GM19455 (cell line): ENCODE measurements at regions not wholly inside any gene's neighbourhood (a gene's known extent, or its start where the extent isn't known, plus 50 kb on each side); places are given as distances from the start of the nearest gene placed in this dataset.
"Not testable (repeated sequence)": the region's sequence is repeated elsewhere in the genome, so short reads cannot be mapped to it uniquely, and the experiment has no call there.

Source experiments
- ATAC-seq: cut with Tn5 transposase; IDR thresholded peaks from one replicate; pipeline ENCODE4 v1.9.1; 2021; ENCODE audit not compliant: unreplicated experiment

DNA sequence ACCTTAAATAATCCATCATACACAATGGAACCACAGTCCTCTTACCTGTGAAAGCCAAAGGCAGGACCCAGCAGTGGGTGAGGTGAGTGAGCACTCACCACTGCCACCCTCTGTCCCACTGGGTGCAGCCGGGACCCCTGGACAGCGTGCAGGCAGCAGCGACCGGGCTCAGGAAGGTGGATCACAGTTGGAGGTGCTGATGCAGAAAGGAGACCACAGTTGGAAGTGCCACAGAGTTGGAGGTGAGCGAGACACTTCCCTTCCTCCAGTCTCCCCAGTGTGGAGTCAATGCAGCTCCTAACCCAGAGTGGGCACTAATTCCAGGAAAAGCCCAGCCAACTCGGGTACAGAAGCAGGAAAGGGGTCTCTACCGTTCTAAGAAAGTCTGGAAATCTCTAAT lies 323.0 kb downstream of the KLF13 start:
- not testable (repeated sequence) for ATAC-seq

GRCh38 chr15:31650055-31650701 lies 323.5 kb downstream of the KLF13 start:
- ATAC-seq = not testable (repeated sequence)

DNA sequence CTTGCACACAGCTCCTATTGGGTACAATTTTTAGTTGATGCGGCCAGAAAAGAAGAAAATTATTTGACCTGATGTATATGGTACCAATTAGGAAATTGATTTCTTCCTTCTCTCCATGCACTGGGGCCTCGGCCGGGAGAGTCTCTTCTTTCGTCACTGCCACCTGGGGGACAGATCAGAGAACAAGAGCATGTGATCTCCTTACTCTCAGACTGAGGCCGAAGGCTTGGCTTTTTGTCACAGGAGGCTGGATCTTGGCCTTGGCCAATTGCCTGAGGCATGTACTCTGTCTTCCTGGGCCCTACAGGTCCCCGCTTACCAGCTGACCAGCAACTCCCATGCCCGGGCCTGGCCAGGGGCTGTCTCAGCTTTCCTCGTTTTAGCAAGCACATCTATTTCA lies 330.3 kb downstream of the KLF13 start:
- ATAC-seq = not testable (repeated sequence)

GRCh38 chr15:31660816-31661215 lies 334.2 kb downstream of the KLF13 start:
- ATAC-seq = no peak

- not testable (repeated sequence) for ATAC-seq
Observed at GRCh38 chr15:31665732-31666131, 339.1 kb downstream of the KLF13 start.

DNA sequence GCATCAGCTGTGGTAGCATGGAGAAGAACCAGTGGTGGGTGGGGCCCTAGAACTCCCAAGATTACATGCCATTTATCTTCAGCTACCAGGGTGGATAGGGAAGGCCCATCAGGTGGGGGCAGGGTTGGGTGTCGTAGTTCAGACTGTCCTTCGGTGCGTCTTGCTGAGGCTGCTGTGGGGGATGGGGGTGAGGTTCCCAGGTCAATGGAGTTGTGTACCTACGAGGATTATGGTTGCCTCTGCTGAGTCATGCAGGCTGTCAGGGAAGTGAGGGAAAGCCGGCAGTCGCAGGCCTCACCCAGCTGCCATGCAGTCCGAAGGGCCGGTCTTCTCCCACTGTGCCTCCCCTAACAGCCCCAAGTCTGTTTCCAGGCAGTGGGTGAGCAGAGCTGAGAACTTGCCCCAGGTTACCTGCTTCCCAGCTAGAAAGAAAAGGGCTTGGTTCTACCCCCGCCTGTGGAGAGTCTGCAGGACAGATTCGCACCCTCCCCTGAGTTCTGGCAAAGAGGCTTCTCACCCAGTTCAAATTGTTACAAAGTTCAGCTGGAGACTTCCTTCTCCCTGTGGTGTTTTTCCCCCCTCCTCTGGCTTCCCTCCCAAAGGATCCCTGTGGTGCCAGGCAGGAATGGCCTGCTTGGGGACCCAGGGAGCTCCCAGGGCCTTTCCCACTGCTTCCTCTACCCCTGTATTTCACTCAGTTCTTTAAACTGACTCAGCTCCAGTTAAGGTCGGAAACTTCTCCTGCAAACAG lies 342.7 kb downstream of the KLF13 start:
- not testable (repeated sequence) for ATAC-seq

GRCh38 chr15:31673263-31673662 lies 346.6 kb downstream of the KLF13 start:
- ATAC-seq = not testable (repeated sequence)

DNA sequence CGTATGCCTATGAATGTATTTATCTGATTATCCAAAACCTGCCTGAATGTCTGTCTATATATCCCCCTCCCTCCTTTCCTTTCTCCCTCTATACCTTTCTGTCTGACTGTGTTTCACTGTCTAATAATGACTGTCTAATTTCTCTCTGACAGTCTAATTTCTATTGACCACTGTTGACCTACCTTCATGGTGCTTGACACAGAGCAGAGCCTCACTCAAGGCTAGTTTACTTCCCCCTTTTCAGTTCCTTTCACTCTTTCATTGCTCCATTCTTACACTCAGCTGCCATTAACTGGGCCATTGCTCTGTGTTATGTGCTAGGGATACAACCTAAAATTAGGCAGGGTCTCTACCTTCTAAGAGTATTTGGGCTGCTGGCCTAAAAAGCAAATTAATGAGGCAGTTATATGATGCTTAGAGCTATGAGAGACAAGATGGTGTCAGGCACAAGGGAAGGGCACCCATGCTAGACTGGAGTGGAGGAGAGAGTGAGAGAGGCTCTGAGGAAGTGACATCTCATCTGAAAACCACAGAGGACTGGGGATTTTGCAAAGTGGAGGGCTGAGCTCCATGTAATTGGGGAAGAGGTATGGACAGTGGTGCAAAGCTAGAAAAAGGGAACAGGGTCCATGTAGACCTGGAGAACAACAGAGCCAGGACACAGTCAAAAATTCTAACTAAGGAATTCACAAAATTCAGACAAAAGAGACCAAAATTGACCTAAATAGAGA lies 348.6 kb upstream of the CHRNA7 start:
- ATAC-seq = not testable (repeated sequence)

- not testable (repeated sequence) for ATAC-seq
Observed at GRCh38 chr15:31687088-31687487, 343.2 kb upstream of the CHRNA7 start.

GRCh38 chr15:31696509-31696908 lies 333.8 kb upstream of the CHRNA7 start:
- ATAC-seq = not testable (repeated sequence)

DNA sequence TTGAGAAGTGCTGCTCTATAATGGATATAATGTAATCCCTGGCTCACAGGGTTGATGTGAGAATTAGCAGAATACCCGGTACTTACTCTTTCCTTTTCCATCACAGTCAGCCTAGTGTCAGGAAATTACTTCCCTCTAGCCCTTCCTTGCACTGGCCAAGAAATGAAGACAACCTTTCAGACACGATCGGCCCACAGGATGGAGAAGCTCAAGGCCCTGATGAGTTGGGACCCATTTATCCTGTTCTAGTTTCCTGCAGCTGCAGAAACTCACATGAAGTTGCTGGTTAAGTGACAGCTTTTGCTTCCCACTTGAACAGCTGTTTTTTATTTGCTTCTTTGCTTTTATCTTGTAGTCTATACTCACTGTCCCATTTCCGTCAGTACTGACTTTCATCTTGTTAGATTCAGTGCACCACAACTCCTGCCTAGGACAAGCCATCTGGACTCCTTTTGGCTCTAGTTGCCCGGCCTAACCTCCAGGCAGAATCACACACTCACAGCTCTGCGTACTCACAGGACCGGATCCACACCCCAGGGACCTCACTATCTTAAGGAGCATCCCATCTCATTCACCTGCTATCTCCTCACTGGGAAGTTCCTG lies 325.1 kb upstream of the CHRNA7 start:
- not testable (repeated sequence) for ATAC-seq

- ATAC-seq = peak; percentile 73
Observed at GRCh38 chr15:31707944-31708702, 322.2 kb upstream of the CHRNA7 start.

DNA sequence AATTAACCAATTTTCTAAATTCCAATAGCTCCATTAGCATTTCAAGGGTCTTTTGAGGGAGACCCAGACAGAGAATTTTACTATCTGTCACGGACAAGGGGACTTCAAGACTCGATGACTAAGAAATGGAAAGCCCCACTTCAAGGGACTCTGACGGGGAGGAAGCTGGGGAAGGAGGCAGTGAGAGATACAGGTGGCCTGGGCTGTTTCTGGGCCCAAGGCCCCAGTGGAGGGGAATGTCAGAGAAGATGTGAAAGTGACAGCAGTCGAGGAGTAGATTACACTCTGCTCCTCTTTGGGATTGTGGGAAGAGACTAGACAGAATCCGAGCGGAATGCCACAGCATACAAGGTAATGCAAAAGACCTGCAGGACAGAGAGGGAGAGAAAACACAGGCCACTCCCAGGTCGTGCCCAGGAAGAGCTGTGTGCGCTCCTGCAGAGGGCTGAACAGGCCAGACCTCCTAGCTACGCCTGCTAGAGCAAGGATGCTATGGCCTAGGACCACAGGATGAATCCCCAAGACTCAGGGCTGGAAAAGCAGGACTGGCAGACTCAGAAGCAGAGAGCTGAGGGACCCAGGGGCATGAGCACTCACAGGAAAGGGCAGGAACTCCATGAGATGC lies 321.5 kb upstream of the CHRNA7 start:
- ATAC-seq = peak; percentile 67

DNA sequence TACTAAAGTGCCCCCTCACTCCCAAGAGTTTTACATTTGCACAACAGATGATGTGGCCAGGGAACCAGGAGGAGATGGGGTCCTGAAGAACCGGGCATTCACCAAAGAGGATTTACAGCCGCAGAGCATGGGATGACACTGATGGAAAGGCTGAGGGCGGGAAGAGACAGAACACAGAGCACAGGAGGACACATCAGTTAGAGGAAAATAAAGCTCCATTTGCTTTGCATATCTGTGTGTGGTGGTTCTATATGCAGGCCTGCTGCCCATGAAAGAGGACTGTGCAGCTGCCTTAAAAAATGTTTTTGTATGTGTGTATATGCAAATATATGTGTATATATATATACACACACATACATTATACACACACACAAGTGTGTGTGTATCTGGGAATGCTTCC lies 320.8 kb upstream of the CHRNA7 start:
- not testable (repeated sequence) for ATAC-seq

GRCh38 chr15:31710806-31711205 lies 319.5 kb upstream of the CHRNA7 start:
- not testable (repeated sequence) for ATAC-seq

- not testable (repeated sequence) for ATAC-seq
Observed at GRCh38 chr15:31715208-31715607, 315.1 kb upstream of the CHRNA7 start.

- ATAC-seq = not testable (repeated sequence)
Observed at GRCh38 chr15:31718625-31719024, 311.7 kb upstream of the CHRNA7 start.

DNA sequence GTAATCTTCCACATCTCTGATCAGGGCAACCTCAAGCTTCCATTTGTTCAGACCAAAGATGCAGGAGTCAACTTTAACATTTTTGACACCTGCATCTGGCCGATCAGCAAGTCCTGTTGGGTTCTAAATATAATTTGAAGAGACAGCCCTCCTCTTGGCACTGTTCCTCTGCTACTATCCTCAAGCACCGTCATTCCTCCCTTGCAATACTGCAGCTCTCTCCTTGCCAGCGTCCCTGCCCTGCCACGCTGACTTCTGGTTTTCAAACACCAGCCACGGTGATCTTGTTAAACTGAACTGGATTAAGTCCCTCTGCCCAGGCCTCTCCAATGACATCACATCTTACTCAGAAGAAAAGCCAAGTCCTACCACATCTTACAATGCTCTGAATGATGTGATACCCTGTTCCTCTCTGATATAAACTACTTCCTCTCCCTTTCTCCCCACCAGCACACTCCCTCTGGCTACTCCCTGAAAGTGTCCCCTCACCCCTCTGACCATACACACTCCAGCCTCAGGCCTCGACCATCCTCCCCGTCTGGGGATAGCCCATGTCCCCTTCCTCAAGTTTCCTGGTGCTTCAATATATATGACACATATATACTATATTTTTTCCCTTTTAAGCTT lies 310.8 kb upstream of the CHRNA7 start:
- not testable (repeated sequence) for ATAC-seq

- not testable (repeated sequence) for ATAC-seq
Observed at GRCh38 chr15:31723019-31723418, 307.3 kb upstream of the CHRNA7 start.

DNA sequence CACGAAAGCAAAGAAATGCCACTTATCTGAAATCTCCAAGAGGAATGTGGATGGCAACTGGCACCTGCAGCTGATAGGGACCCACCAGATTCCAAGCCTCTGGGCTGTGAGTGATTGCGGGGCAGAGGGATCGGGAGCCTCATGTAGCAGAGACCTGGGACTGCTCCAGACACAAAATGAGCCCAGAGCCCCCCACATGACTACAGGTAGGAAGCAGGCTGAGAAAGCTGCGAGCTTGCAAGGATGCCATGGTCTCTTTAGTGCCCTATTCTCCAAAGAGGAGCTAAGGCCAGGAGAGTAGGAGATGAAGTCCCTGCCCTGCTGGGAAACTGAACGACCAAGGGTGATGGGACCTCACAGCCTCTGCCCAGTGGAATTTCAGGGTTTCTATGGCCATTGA lies 305.4 kb upstream of the CHRNA7 start:
- not testable (repeated sequence) for ATAC-seq
